Neural cell (in vitro differentiated cells): ENCODE measurements at regions not wholly inside any gene's neighbourhood (a gene's known extent, or its start where the extent isn't known, plus 50 kb on each side); places are given as distances from the start of the nearest gene placed in this dataset.

Experiments
- H2AFZ ChIP-seq: fragments of 200-600, 300-800 bp; sonication (generic), shearing (Covaris generic); 2 replicates; pipeline ENCODE4 v1.6.0; 2014; ENCODE audit warnings: low read depth, mild to moderate bottlenecking, antibody characterized with exemption, low read length, moderate library complexity
- H3F3A ChIP-seq: fragments of 200-600 bp; shearing (Covaris generic); 2 replicates; pipeline ENCODE4 v1.6.1; 2016; ENCODE audit warnings: mild to moderate bottlenecking, moderate library complexity, mixed read lengths, antibody characterized with exemption, low read length; ENCODE audit not compliant: insufficient read depth, poor library complexity, severe bottlenecking
- H3K27ac ChIP-seq: fragments of 200-600, 300-800 bp; sonication (generic), shearing (Covaris generic); 2 replicates; pipeline ENCODE4 v1.5.1; 2014; ENCODE audit warnings: mild to moderate bottlenecking, low read length, moderate library complexity
- H3K27me3 ChIP-seq: fragments of 300-800, 200-600 bp; sonication (generic), shearing (Covaris generic); 2 replicates; pipeline ENCODE4 v1.6.0; 2014; ENCODE audit warnings: mild to moderate bottlenecking, low read depth, low read length, moderate library complexity; ENCODE audit not compliant: insufficient read depth
- H3K36me3 ChIP-seq: fragments of 300-800, 200-600 bp; sonication (generic), shearing (Covaris generic); 2 replicates; pipeline ENCODE4 v1.5.1; 2014; ENCODE audit warnings: mild to moderate bottlenecking, antibody characterized with exemption, low read length, moderate library complexity; ENCODE audit not compliant: insufficient read depth
- H3K4me2 ChIP-seq: fragments of 300-800, 200-600 bp; sonication (generic), shearing (Covaris generic); 2 replicates; pipeline ENCODE4 v1.6.0; 2014; ENCODE audit warnings: mild to moderate bottlenecking, low read length
- H3K4me3 ChIP-seq: fragments of 300-800, 200-600 bp; sonication (generic), shearing (Covaris generic); 2 replicates; pipeline ENCODE4 v1.5.1; 2014; ENCODE audit warnings: mild to moderate bottlenecking, low read length, moderate library complexity
- H3K79me2 ChIP-seq: fragments of 200-600 bp; shearing (Covaris generic); replicated peaks from 2 replicates; pipeline ENCODE4 v1.6.0; 2014; ENCODE audit warnings: mild to moderate bottlenecking, low read length, moderate library complexity; ENCODE audit not compliant: insufficient read depth
- H3K9ac ChIP-seq: fragments of 300-800, 200-600 bp; sonication (generic), shearing (Covaris generic); 2 replicates; pipeline ENCODE4 v1.6.1; 2016; ENCODE audit warnings: mild to moderate bottlenecking, low read length, mixed read lengths
- H3K9me2 ChIP-seq: fragments of 200-600 bp; shearing (Covaris generic); 2 replicates; pipeline ENCODE4 v1.6.1; 2016; ENCODE audit warnings: mild to moderate bottlenecking, low read length, mixed read lengths; ENCODE audit not compliant: insufficient read depth
- H3K9me3 ChIP-seq: fragments of 200-600, 300-800 bp; sonication (generic), shearing (Covaris generic); 2 replicates; pipeline ENCODE4 v1.6.1; 2016; ENCODE audit warnings: mild to moderate bottlenecking, mixed run types, low read length, moderate library complexity, mixed read lengths
- H4K20me1 ChIP-seq: fragments of 200-600 bp; shearing (Covaris generic); 2 replicates; pipeline ENCODE4 v1.6.1; 2016; ENCODE audit warnings: mild to moderate bottlenecking, mixed run types; ENCODE audit not compliant: insufficient read depth
- EP300 ChIP-seq: fragments of 450-650 bp; conservative IDR thresholded peaks from 2 replicates; pipeline ENCODE4 v1.6.1; 2014; ENCODE audit warnings: antibody characterized with exemption, mild to moderate bottlenecking, moderate library complexity; ENCODE audit not compliant: poor library complexity, severe bottlenecking
- EZH2 ChIP-seq: fragments of 200-600, 300-800 bp; shearing (Covaris generic), sonication (generic); IDR thresholded peaks from 2 replicates; pipeline ENCODE4 v1.6.1; 2014; ENCODE audit warnings: antibody characterized with exemption, low read length, borderline replicate concordance, mild to moderate bottlenecking; ENCODE audit not compliant: insufficient read depth, poor library complexity, severe bottlenecking
- MXI1 ChIP-seq: fragments of 450-650 bp; conservative IDR thresholded peaks from 2 replicates; pipeline ENCODE4 v1.6.1; 2014; ENCODE audit warnings: antibody characterized with exemption, mild to moderate bottlenecking; ENCODE audit not compliant: poor library complexity, severe bottlenecking
- POLR2AphosphoS5 ChIP-seq: IDR thresholded peaks from 2 replicates; pipeline ENCODE4 v1.6.1; 2012
- RAD21 ChIP-seq: fragments of 450-650 bp; conservative IDR thresholded peaks from 2 replicates; pipeline ENCODE4 v1.6.1; 2014; ENCODE audit warnings: antibody characterized with exemption, mild to moderate bottlenecking, moderate library complexity
- SMC3 ChIP-seq: fragments of 450-650 bp; conservative IDR thresholded peaks from 2 replicates; pipeline ENCODE4 v1.6.1; 2014; ENCODE audit warnings: antibody characterized with exemption, mild to moderate bottlenecking, moderate library complexity; ENCODE audit not compliant: poor library complexity
- TAF1 ChIP-seq: IDR thresholded peaks from 2 replicates; pipeline ENCODE4 v1.6.1; 2012; ENCODE audit warnings: low read depth
- TF ChIP-seq, protein P1 (sequence below): IDR thresholded peaks from 2 replicates; pipeline ENCODE4 v1.6.1; 2012; ENCODE audit warnings: borderline replicate concordance
- TF ChIP-seq, protein P2 (sequence below): fragments of 450-650 bp; IDR thresholded peaks from 2 replicates; pipeline ENCODE4 v1.5.1; 2014; ENCODE audit warnings: antibody characterized with exemption, mild to moderate bottlenecking, moderate library complexity; ENCODE audit not compliant: poor library complexity, severe bottlenecking

DNA sequence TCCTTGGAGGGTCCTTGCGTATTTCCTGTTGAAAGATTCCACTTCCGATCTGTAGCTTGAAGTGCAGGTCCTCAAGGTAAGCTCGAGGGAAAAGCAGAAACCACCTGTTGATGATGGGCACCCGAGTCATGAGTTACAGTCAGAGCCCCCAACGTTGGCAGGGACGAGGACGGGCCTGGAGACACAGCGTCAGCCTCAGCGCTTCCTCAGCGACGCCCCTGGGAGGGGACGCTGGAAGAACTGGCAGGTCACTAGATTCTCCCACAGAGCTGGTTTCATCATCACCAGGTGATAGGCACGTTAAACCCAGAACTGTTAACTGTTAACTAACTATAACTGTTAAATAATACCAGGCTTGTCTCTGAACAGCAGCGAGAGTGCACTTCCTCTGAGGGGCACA lies 101.8 kb downstream of the TNFAIP2 start:
- peaks cover 11% of the 10 kb centered on the region for H3K27me3 ChIP-seq
- no peak overlapping the region for H2AFZ ChIP-seq
- H3K9ac ChIP-seq = no peak overlapping the region
- no peaks in the 10 kb centered on the region for H3K36me3 ChIP-seq
- H3K4me3 ChIP-seq = no peak overlapping the region
- H3K4me2 ChIP-seq = no peak overlapping the region
- no peaks in the 10 kb centered on the region for H3K79me2 ChIP-seq
- no peak overlapping the region for H3K27ac ChIP-seq
- H3K9me2 ChIP-seq = no peaks in the 10 kb centered on the region
- H3K9me3 ChIP-seq = no peaks in the 10 kb centered on the region
- H4K20me1 ChIP-seq = no peaks in the 10 kb centered on the region
- no peaks in the 10 kb centered on the region for H3F3A ChIP-seq
- no peak for TF ChIP-seq SMC3
- TF ChIP-seq EZH2 = no peak
- TF ChIP-seq, protein P1, sequence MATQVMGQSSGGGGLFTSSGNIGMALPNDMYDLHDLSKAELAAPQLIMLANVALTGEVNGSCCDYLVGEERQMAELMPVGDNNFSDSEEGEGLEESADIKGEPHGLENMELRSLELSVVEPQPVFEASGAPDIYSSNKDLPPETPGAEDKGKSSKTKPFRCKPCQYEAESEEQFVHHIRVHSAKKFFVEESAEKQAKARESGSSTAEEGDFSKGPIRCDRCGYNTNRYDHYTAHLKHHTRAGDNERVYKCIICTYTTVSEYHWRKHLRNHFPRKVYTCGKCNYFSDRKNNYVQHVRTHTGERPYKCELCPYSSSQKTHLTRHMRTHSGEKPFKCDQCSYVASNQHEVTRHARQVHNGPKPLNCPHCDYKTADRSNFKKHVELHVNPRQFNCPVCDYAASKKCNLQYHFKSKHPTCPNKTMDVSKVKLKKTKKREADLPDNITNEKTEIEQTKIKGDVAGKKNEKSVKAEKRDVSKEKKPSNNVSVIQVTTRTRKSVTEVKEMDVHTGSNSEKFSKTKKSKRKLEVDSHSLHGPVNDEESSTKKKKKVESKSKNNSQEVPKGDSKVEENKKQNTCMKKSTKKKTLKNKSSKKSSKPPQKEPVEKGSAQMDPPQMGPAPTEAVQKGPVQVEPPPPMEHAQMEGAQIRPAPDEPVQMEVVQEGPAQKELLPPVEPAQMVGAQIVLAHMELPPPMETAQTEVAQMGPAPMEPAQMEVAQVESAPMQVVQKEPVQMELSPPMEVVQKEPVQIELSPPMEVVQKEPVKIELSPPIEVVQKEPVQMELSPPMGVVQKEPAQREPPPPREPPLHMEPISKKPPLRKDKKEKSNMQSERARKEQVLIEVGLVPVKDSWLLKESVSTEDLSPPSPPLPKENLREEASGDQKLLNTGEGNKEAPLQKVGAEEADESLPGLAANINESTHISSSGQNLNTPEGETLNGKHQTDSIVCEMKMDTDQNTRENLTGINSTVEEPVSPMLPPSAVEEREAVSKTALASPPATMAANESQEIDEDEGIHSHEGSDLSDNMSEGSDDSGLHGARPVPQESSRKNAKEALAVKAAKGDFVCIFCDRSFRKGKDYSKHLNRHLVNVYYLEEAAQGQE = no peak
- TF ChIP-seq MXI1 = no peak
- TF ChIP-seq POLR2AphosphoS5 = no peak
- TF ChIP-seq RAD21 = no peak
- TF ChIP-seq EP300 = no peak
- no peak for TF ChIP-seq TAF1
- TF ChIP-seq, protein P2, sequence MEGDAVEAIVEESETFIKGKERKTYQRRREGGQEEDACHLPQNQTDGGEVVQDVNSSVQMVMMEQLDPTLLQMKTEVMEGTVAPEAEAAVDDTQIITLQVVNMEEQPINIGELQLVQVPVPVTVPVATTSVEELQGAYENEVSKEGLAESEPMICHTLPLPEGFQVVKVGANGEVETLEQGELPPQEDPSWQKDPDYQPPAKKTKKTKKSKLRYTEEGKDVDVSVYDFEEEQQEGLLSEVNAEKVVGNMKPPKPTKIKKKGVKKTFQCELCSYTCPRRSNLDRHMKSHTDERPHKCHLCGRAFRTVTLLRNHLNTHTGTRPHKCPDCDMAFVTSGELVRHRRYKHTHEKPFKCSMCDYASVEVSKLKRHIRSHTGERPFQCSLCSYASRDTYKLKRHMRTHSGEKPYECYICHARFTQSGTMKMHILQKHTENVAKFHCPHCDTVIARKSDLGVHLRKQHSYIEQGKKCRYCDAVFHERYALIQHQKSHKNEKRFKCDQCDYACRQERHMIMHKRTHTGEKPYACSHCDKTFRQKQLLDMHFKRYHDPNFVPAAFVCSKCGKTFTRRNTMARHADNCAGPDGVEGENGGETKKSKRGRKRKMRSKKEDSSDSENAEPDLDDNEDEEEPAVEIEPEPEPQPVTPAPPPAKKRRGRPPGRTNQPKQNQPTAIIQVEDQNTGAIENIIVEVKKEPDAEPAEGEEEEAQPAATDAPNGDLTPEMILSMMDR = no peak

DNA sequence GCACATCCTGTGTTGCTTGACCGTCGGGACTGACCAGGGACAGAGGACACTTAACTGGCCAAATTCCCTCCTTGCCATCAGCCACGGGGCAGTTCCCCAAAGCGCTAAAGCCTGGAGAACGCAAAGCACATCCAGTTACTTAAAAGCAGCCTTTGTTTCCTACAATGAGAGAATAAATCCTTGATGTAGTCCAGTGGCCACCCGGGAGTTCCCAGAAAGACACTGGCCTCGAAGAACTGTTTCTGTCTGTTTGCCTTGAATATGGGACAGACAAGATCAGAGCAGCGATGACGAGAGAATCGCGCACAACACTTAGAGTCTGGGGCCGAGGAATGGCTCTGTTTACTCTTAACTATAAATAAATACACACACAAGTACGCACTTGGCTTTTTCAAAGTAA lies 102.2 kb downstream of the TNFAIP2 start:
- H3K4me3 ChIP-seq = no peak overlapping the region
- H3K9me2 ChIP-seq = no peaks in the 10 kb centered on the region
- no peaks in the 10 kb centered on the region for H3F3A ChIP-seq
- no peaks in the 10 kb centered on the region for H3K79me2 ChIP-seq
- no peaks in the 10 kb centered on the region for H3K36me3 ChIP-seq
- TF ChIP-seq RAD21 = no peak
- TF ChIP-seq EP300 = no peak
- H3K27me3 ChIP-seq = peaks cover 7% of the 10 kb centered on the region
- H4K20me1 ChIP-seq = no peaks in the 10 kb centered on the region
- H3K4me2 ChIP-seq = no peak overlapping the region
- H3K27ac ChIP-seq = no peak overlapping the region
- H3K9ac ChIP-seq = no peak overlapping the region
- H2AFZ ChIP-seq = no peak overlapping the region
- no peaks in the 10 kb centered on the region for H3K9me3 ChIP-seq

DNA sequence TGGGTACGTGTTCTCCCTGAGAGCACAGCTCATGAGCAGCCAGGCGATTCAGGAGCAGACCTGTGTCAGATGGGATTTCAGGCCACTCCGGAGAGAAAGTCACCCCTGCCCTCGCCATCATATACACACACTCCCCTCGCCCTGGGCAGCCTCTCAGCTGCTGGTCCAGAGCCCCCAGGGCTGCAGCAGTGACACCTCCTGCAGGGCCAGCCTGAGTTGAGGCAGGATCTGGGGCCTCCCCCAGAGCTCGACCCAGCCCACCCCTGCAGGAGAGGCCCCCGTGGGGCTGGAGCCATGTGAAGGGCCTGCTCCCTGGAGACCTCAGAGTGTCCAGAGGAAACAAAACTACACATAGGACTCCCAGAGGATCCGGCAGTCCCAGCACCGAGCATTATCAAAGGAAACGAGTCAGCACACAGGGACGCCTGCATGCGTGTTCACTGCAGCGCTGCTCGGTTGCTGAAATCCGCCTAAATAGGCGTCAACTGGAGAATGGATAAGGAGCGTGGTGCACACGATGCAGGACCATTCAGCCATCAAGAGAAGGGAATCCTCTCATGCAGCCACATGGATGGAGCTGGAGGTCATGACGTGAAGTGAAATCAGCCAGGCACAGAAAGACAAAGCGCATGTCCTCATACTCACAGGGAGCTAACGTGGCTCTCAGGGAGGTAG lies 104.0 kb downstream of the TNFAIP2 start:
- H3K4me3 ChIP-seq = no peak overlapping the region
- no peaks in the 10 kb centered on the region for H3F3A ChIP-seq
- no peaks in the 10 kb centered on the region for H3K79me2 ChIP-seq
- no peaks in the 10 kb centered on the region for H3K9me3 ChIP-seq
- no peak overlapping the region for H3K9ac ChIP-seq
- H3K9me2 ChIP-seq = no peaks in the 10 kb centered on the region
- no peak overlapping the region for H2AFZ ChIP-seq
- no peaks in the 10 kb centered on the region for H3K36me3 ChIP-seq
- TF ChIP-seq TAF1 (no peak), RAD21 (no peak), SMC3 (no peak), EZH2 (no peak), MXI1 (no peak), EP300 (no peak)
- TF ChIP-seq, protein P1 = no peak
- TF ChIP-seq, protein P2 = no peak
- no peaks in the 10 kb centered on the region for H3K27me3 ChIP-seq
- H4K20me1 ChIP-seq = no peaks in the 10 kb centered on the region
- no peak overlapping the region for H3K27ac ChIP-seq
- H3K4me2 ChIP-seq = no peak overlapping the region
